Fibroblast of peridontal ligament (primary cell): ENCODE measurements at regions not wholly inside any gene's neighbourhood (a gene's known extent, or its start where the extent isn't known, plus 50 kb on each side); places are given as distances from the start of the nearest gene placed in this dataset.

Source experiments
- DNase-seq: peaks from one replicate; pipeline ENCODE4 v3.0.0-alpha.2; 2010; ENCODE audit errors: extremely low read depth

GRCh38 chr18:33517950-33518349 is 60.1 kb upstream of the ASXL3 start:
- DNase-seq: no peak

- DNase-seq: no peak
Observed at GRCh38 chr18:33513027-33513426, 65.0 kb upstream of the ASXL3 start.

GRCh38 chr18:33507019-33507418 is 66.5 kb upstream of the CCDC178 start:
- DNase-seq: no peak

- no peak for DNase-seq
Observed at GRCh38 chr18:33505798-33506197, 65.3 kb upstream of the CCDC178 start.

GRCh38 chr18:33505297-33505696 is 64.8 kb upstream of the CCDC178 start:
- DNase-seq: no peak

GRCh38 chr18:33495278-33495677 is 54.8 kb upstream of the CCDC178 start:
- peak; percentile 30 for DNase-seq
